Neuronal stem cell (in vitro differentiated cells): ENCODE measurements at regions not wholly inside any gene's neighbourhood (a gene's known extent, or its start where the extent isn't known, plus 50 kb on each side); places are given as distances from the start of the nearest gene placed in this dataset.

Source experiments
- DNase-seq: peaks from one replicate; pipeline ENCODE4 v3.0.0-alpha.2; 2013; ENCODE audit warnings: low spot score
- H2AFZ ChIP-seq: one replicate; pipeline ENCODE4 v1.6.1; 2013; ENCODE audit warnings: mild to moderate bottlenecking, low read length, inconsistent platforms
- H2AK5ac ChIP-seq: 2 replicates; pipeline ENCODE4 v1.6.1; 2013; ENCODE audit warnings: low read depth, mild to moderate bottlenecking, inconsistent platforms, low read length, moderate library complexity, mixed read lengths
- H2BK120ac ChIP-seq: 2 replicates; pipeline ENCODE4 v1.6.1; 2013; ENCODE audit warnings: low read depth, mild to moderate bottlenecking, inconsistent platforms, low read length, moderate library complexity, mixed read lengths
- H2BK12ac ChIP-seq: one replicate; pipeline ENCODE4 v1.6.1; 2013; ENCODE audit warnings: low read length, inconsistent platforms
- H2BK15ac ChIP-seq: 2 replicates; pipeline ENCODE4 v1.6.1; 2013; ENCODE audit warnings: mild to moderate bottlenecking, low read length, inconsistent platforms, mixed read lengths
- H2BK5ac ChIP-seq: one replicate; pipeline ENCODE4 v1.6.1; 2013; ENCODE audit warnings: inconsistent platforms, mild to moderate bottlenecking, low read length, moderate library complexity
- H3K14ac ChIP-seq: one replicate; pipeline ENCODE4 v1.6.1; 2013; ENCODE audit warnings: low read length, inconsistent platforms
- H3K18ac ChIP-seq: 2 replicates; pipeline ENCODE4 v1.6.1; 2013; ENCODE audit warnings: low read length, inconsistent platforms
- H3K23ac ChIP-seq: 2 replicates; pipeline ENCODE4 v1.6.1; 2013; ENCODE audit warnings: low read depth, mild to moderate bottlenecking, mixed read lengths, low read length, inconsistent platforms; ENCODE audit not compliant: poor library complexity
- H3K27ac ChIP-seq: replicated peaks from 3 replicates; pipeline ENCODE4 v1.5.1; 2013; ENCODE audit warnings: low read length, inconsistent platforms
- H3K27me3 ChIP-seq, 3 experiments: 2 replicates each; pipeline ENCODE4 v1.6.1; 2013; ENCODE audit warnings: low read length in 3 of 3, mild to moderate bottlenecking in 2 of 3, inconsistent platforms in 1 of 3, low read depth in 1 of 3, mixed read lengths in 1 of 3, moderate library complexity in 1 of 3; ENCODE audit not compliant: control insufficient read depth in 3 of 3, insufficient read depth in 3 of 3
- H3K36me3 ChIP-seq, 2 donors: replicated peaks in 1 of 2; 2 replicates each; pipeline ENCODE4 v1.6.1; 2013; ENCODE audit warnings: low read length in 2 of 2; ENCODE audit not compliant: control insufficient read depth in 2 of 2, insufficient read depth in 2 of 2
- H3K4ac ChIP-seq: 2 replicates; pipeline ENCODE4 v1.6.1; 2013; ENCODE audit warnings: inconsistent platforms, mild to moderate bottlenecking, low read length, moderate library complexity
- H3K4me1 ChIP-seq, 2 donors: 1 replicate in 1 of 2; 2 replicates in 1 of 2; pipeline ENCODE4 v1.6.1; 2013; ENCODE audit warnings: low read length in 2 of 2, low read depth in 1 of 2; ENCODE audit not compliant: control insufficient read depth in 2 of 2, insufficient read depth in 1 of 2
- H3K4me2 ChIP-seq: one replicate; pipeline ENCODE4 v1.6.1; 2013; ENCODE audit warnings: mild to moderate bottlenecking, low read length, inconsistent platforms; ENCODE audit not compliant: insufficient read depth, poor library complexity, severe bottlenecking
- H3K4me3 ChIP-seq, 2 donors: 2 replicates each; pipeline ENCODE4 v1.5.1; 2013; ENCODE audit warnings: low read length in 2 of 2, mild to moderate bottlenecking in 2 of 2, inconsistent platforms in 1 of 2, moderate library complexity in 1 of 2
- H3K79me1 ChIP-seq: one replicate; pipeline ENCODE4 v1.6.1; 2013; ENCODE audit warnings: low read depth, mild to moderate bottlenecking, inconsistent platforms, low read length, moderate library complexity
- H3K9ac ChIP-seq: one replicate; pipeline ENCODE4 v1.6.1; 2013; ENCODE audit warnings: mild to moderate bottlenecking, low read depth, low read length, inconsistent platforms; ENCODE audit not compliant: poor library complexity
- H3K9me3 ChIP-seq, 2 donors: replicated peaks in 1 of 2; 2 replicates each; pipeline versions ENCODE3 to v1.6.1; 2013; ENCODE audit warnings: low read length in 2 of 2, mild to moderate bottlenecking in 2 of 2, inconsistent platforms in 1 of 2, low read depth in 1 of 2, mixed read lengths in 1 of 2, moderate library complexity in 1 of 2; ENCODE audit not compliant: control insufficient read depth in 2 of 2, insufficient read depth in 1 of 2
- H4K8ac ChIP-seq: one replicate; pipeline ENCODE4 v1.6.1; 2013; ENCODE audit warnings: low read depth, mild to moderate bottlenecking, inconsistent platforms, low read length, moderate library complexity
- H4K91ac ChIP-seq: one replicate; pipeline ENCODE4 v1.6.1; 2013; ENCODE audit warnings: low read length, low read depth, mild to moderate bottlenecking, inconsistent platforms; ENCODE audit not compliant: poor library complexity
- WGBS, 2 donors: extraction: QIAGEN DNeasy Blood & Tissue Kit; methylation state at CpG; one replicate each; pipeline ENCODE4 v1.1.7; 2013; ENCODE audit warnings: missing lambda C conversion rate in 2 of 2, mixed read lengths in 1 of 2; ENCODE audit not compliant: insufficient read length in 2 of 2, insufficient replicate concordance in 1 of 2; ENCODE audit errors: extremely low coverage in 2 of 2; 5-methylcytosine and 5-hydroxymethylcytosine counted together

DNA sequence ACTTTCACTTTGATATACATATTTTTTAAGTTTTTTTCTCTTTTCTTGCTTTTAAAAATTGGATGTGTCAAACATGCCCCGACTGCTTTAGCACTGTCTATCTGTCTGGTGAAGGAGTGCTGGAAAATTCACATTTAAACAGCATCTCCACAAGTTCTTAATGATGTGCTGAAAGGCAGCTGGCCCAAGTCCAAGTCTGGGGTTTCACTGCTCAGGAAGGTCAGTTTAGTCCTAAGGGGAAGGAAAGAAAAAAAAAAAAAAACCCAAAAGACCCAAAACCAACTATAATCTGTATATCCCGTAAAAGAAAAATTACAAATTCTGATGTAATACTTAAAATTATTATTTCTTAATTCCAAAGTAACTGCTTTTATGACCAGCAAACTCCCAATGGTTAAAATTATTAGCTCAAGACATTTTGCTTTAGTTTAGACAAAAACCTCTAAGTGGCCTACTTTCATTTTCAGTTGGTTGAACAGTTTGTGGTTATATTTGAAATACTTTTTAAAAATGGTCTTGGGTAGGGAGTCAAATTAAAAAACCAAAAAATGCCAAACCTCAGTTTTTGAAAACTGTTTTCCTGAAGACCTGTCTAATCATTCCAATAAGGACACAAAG lies 79.5 kb upstream of the PREP start:
- no peak overlapping the region for H3K4ac ChIP-seq
- no CpG with 5 or more reads among the region's 2 CpGs for WGBS, 2 donors
- no peak overlapping the region for H2BK5ac ChIP-seq
- H3K4me1 ChIP-seq = peaks cover 2 to 4% of the 10 kb centered on the region in 2 donors
- no peak for DNase-seq
- no peak overlapping the region for H2BK120ac ChIP-seq
- H3K79me1 ChIP-seq = no peaks in the 10 kb centered on the region
- no peak overlapping the region for H3K18ac ChIP-seq
- H3K27ac ChIP-seq = no peak overlapping the region
- no peak overlapping the region for H2AK5ac ChIP-seq
- no peak overlapping the region for H3K4me3 ChIP-seq
- no peak overlapping the region for H3K9ac ChIP-seq
- no peak overlapping the region for H3K4me2 ChIP-seq
- no peaks in the 10 kb centered on the region for H3K36me3 ChIP-seq
- no peak overlapping the region for H2BK12ac ChIP-seq
- no peak overlapping the region for H3K14ac ChIP-seq
- H2AFZ ChIP-seq = no peak overlapping the region
- H4K8ac ChIP-seq = no peak overlapping the region
- no peaks in the 10 kb centered on the region for H3K27me3 ChIP-seq
- no peak overlapping the region for H3K23ac ChIP-seq
- peaks cover 0 to 2% of the 10 kb centered on the region in 2 donors for H3K9me3 ChIP-seq
- H2BK15ac ChIP-seq = no peak overlapping the region
- H4K91ac ChIP-seq = no peak overlapping the region

DNA sequence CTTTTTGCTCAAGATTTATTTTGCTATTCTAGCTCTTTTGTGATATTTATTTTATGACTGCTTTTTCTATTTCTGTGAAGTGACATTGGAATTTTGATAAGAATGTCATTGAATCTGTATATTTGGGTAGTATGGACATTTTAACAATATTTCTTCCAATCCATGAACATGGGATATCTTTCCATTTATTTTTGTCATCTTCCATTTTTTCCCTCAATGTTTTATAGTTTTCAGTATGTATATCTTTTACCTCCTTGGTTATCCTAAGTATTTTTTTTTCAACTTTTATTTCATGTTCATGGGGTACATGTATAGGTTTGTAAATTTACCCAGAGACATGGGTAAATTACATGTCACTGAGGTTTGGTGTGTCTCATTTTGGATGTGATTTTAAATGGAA lies 74.1 kb upstream of the PREP start:
- H3K14ac ChIP-seq = no peak overlapping the region
- H3K18ac ChIP-seq = no peak overlapping the region
- H3K4me3 ChIP-seq = no peak overlapping the region
- H3K36me3 ChIP-seq = no peaks in the 10 kb centered on the region
- H2BK120ac ChIP-seq = no peak overlapping the region
- peaks cover 2 to 8% of the 10 kb centered on the region in 2 donors for H3K9me3 ChIP-seq
- no peak overlapping the region for H4K8ac ChIP-seq
- no peak overlapping the region for H2AFZ ChIP-seq
- no peak for DNase-seq
- H2BK5ac ChIP-seq = no peak overlapping the region
- peaks cover 0 to 15% of the 10 kb centered on the region in 2 donors for H3K4me1 ChIP-seq
- no peak overlapping the region for H3K4me2 ChIP-seq
- no peak overlapping the region for H4K91ac ChIP-seq
- no peaks in the 10 kb centered on the region for H3K79me1 ChIP-seq
- H2AK5ac ChIP-seq = no peak overlapping the region
- no peak overlapping the region for H2BK12ac ChIP-seq
- no peaks in the 10 kb centered on the region for H3K27me3 ChIP-seq
- no peak overlapping the region for H3K23ac ChIP-seq
- no peak overlapping the region for H3K4ac ChIP-seq
- no peak overlapping the region for H2BK15ac ChIP-seq
- H3K27ac ChIP-seq = no peak overlapping the region
- no peak overlapping the region for H3K9ac ChIP-seq

DNA sequence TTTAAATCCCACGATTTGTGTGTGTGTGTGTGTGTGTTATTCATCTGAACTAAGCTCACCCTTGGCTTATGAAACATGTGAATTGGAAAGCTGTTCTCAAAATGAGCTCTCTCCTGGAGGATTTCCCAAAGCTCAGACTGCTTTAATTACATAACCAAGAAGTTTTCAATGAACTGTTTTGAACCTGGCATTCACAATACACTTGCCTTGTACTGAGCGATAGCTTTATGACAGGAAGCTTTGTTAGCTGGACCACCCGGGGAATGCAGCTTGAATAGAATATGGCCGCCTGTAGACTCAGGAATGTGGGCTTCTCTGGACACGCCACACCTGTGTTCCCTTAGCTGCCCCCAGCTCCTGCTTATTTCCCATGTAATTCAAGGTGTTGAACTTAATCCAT lies 71.4 kb upstream of the PREP start:
- no peak overlapping the region for H3K4ac ChIP-seq
- no peak overlapping the region for H4K91ac ChIP-seq
- no peaks in the 10 kb centered on the region for H3K36me3 ChIP-seq
- no peak overlapping the region for H4K8ac ChIP-seq
- no peak overlapping the region for H3K14ac ChIP-seq
- H2AK5ac ChIP-seq = no peak overlapping the region
- no peak overlapping the region for H3K9ac ChIP-seq
- H2AFZ ChIP-seq = peak overlapping the region; percentile 22
- H2BK12ac ChIP-seq = no peak overlapping the region
- no CpG with 5 or more reads among the region's 5 CpGs for WGBS, 2 donors
- H2BK15ac ChIP-seq = no peak overlapping the region
- no peak overlapping the region for H3K23ac ChIP-seq
- DNase-seq = no peak
- no peak overlapping the region for H2BK120ac ChIP-seq
- no peaks in the 10 kb centered on the region for H3K79me1 ChIP-seq
- H3K27me3 ChIP-seq = no peaks in the 10 kb centered on the region
- no peak overlapping the region for H2BK5ac ChIP-seq
- peaks cover 2 to 8% of the 10 kb centered on the region in 2 donors for H3K9me3 ChIP-seq
- no peak overlapping the region for H3K4me3 ChIP-seq
- no peak overlapping the region for H3K18ac ChIP-seq
- no peak overlapping the region for H3K27ac ChIP-seq
- peaks cover 0 to 21% of the 10 kb centered on the region in 2 donors for H3K4me1 ChIP-seq
- H3K4me2 ChIP-seq = no peak overlapping the region

DNA sequence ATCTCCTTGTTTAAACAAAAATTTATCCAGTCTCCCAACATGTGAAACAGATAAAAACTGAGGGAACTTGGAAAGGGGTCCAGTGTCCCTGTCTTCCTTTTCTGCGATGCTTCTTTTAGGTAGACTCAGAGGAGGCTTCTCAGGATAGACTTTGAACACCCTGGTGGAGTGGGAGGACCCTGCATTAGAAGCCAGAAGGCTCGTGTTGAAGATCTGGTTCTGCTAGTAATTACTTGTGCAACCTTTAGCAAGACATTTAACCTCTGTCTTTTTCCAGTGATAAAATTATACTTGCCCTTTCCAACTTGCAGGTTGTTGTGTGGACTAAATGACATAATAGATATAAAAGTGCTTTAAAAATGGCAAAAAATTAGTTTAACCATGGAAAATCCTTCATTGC lies 67.1 kb upstream of the PREP start:
- Histone ChIP-seq H3K4me2 (no peak overlapping the region), H4K8ac (no peak overlapping the region), H3K4me3 (no peak overlapping the region), H3K23ac (no peak overlapping the region), H3K36me3 (no peaks in the 10 kb centered on the region), H3K4ac (no peak overlapping the region), H2AFZ (no peak overlapping the region), H2AK5ac (no peak overlapping the region), H3K9ac (no peak overlapping the region), H3K14ac (no peak overlapping the region), H3K4me1 (peaks cover 0 to 21% of the 10 kb centered on the region in 2 donors), H3K27me3 (no peaks in the 10 kb centered on the region), H3K18ac (no peak overlapping the region), H3K27ac (no peak overlapping the region), H3K79me1 (no peaks in the 10 kb centered on the region), H4K91ac (no peak overlapping the region), H2BK5ac (no peak overlapping the region), H2BK120ac (no peak overlapping the region), H2BK12ac (no peak overlapping the region), H3K9me3 (peaks cover 0 to 6% of the 10 kb centered on the region in 2 donors), H2BK15ac (no peak overlapping the region)
- no CpG with 5 or more reads among the region's 2 CpGs for WGBS, 2 donors
- no peak for DNase-seq
